A549 (cell line): ENCODE measurements at regions not wholly inside any gene's neighbourhood (a gene's known extent, or its start where the extent isn't known, plus 50 kb on each side); places are given as distances from the start of the nearest gene placed in this dataset.

Source experiments
- ATAC-seq, 2 experiments: fragments of 200-7000 bp in 1 of 2; fragments of >200 bp in 1 of 2; cut with Nextera tagmentation in 1 of 2; cut with Tn5 transposase in 1 of 2; 3 replicates each; pipeline versions ENCODE4 v1.8.0 to v1.9.1; 2018 to 2020; ENCODE audit warnings: mild to moderate bottlenecking in 1 of 2, moderate library complexity in 1 of 2
- CTCF ChIA-PET: fragments of 300-600 bp; sonication (Branson Sonifier 250); formaldehyde crosslinking; extraction: SDS; loops from one replicate; lab custom pipeline; 2021; ENCODE audit warnings: antibody characterized with exemption, inconsistent platforms; lab: Yijun Ruan, JAX
- POLR2A ChIA-PET: fragments of 350-600 bp; formaldehyde crosslinking; extraction: SDS; loops from one replicate; lab custom pipeline; 2021; ENCODE audit warnings: antibody characterized with exemption, inconsistent platforms; lab: Yijun Ruan, JAX
- DNase-seq, 2 experiments: peaks; one replicate each; pipeline versions ENCODE4 v3.0.0 to v3.0.0-alpha.2; 2011 to 2016; ENCODE audit warnings: low read depth in 1 of 2, low spot score in 1 of 2
- FAIRE-seq: peaks from 2 replicates; lab custom pipeline; 2011; peaks lifted over from hg19 to GRCh38; lab: Jason Lieb, UNC
- H3K27ac ChIP-seq, 2 experiments: fragments of >200 bp; sonication (Bioruptor Twin); formaldehyde crosslinking; 3 replicates each; pipeline ENCODE4 v1.5.1; 2016 to 2017
- H3K4me1 ChIP-seq: fragments of >200 bp; sonication (Bioruptor Twin); formaldehyde crosslinking; 3 replicates; pipeline ENCODE4 v1.6.1; 2016
- H3K4me2 ChIP-seq: fragments of >200 bp; sonication (Bioruptor Twin); formaldehyde crosslinking; 3 replicates; pipeline ENCODE4 v1.6.1; 2016
- H3K4me3 ChIP-seq: fragments of >200 bp; sonication (Bioruptor Twin); formaldehyde crosslinking; 3 replicates; pipeline ENCODE4 v1.5.1; 2016
- H3K9me3 ChIP-seq: fragments of >200 bp; sonication (Bioruptor Twin); formaldehyde crosslinking; 3 replicates; pipeline ENCODE4 v1.6.1; 2016
- ATOH8 ChIP-seq: fragments of 250-450 bp; sonication (Bioruptor Pico); IDR thresholded peaks from 2 replicates; pipeline ENCODE4 v1.5.0; 2020; ENCODE audit warnings: low read depth, mild to moderate bottlenecking, moderate library complexity
- BHLHE40 ChIP-seq: IDR thresholded peaks from 2 replicates; pipeline ENCODE4 v1.6.1; 2012; ENCODE audit warnings: low read depth, low read length, inconsistent platforms
- CHD4 ChIP-seq: fragments of 200-600 bp; sonication (generic); IDR thresholded peaks from 2 replicates; pipeline ENCODE4 v1.6.1; 2016; ENCODE audit warnings: antibody characterized with exemption, mild to moderate bottlenecking, borderline replicate concordance
- E2F6 ChIP-seq: IDR thresholded peaks from 2 replicates; pipeline ENCODE4 v1.6.1; 2012; ENCODE audit warnings: low read depth, borderline replicate concordance
- FOSB ChIP-seq: fragments of 250-450 bp; sonication (Bioruptor Pico); IDR thresholded peaks from 2 replicates; pipeline ENCODE4 v1.5.0; 2020; ENCODE audit warnings: mild to moderate bottlenecking, moderate library complexity
- FOSL2 ChIP-seq, 2 experiments: fragments of 450-650 bp in 1 of 2; fragments of >200 bp in 1 of 2; sonication (Bioruptor Twin) in 1 of 2; formaldehyde crosslinking; IDR thresholded peaks; 2 replicates each; pipeline versions ENCODE4 v1.5.0 to v1.6.1; 2016 to 2020; ENCODE audit warnings: mild to moderate bottlenecking in 1 of 2, moderate library complexity in 1 of 2
- KDM1A ChIP-seq: fragments of 200-600 bp; sonication (generic); IDR thresholded peaks from 2 replicates; pipeline ENCODE4 v1.6.1; 2016; ENCODE audit warnings: low read depth, mild to moderate bottlenecking
- MAZ ChIP-seq: fragments of 150-350 bp; IDR thresholded peaks from 2 replicates; pipeline ENCODE4 v1.6.1; 2014; ENCODE audit warnings: antibody characterized with exemption, low read depth, low read length, borderline replicate concordance
- NR3C1 ChIP-seq: fragments of >200 bp; sonication (Bioruptor Twin); formaldehyde crosslinking; IDR thresholded peaks from 3 replicates; pipeline ENCODE4 v1.6.1; 2017
- PBX3 ChIP-seq: IDR thresholded peaks from 2 replicates; pipeline ENCODE4 v1.6.1; 2012
- POLR2A ChIP-seq: IDR thresholded peaks from 2 replicates; pipeline ENCODE4 v1.6.1; 2012; ENCODE audit warnings: mild to moderate bottlenecking, low read length
- POLR2AphosphoS2 ChIP-seq: conservative IDR thresholded peaks from 2 replicates; pipeline ENCODE4 v1.6.1; 2012; ENCODE audit warnings: low read length, improper control_type of control experiment, inconsistent platforms
- RARB ChIP-seq: fragments of 250-450 bp; sonication (Bioruptor Pico); IDR thresholded peaks from 2 replicates; pipeline ENCODE4 v1.8.0; 2021; ENCODE audit warnings: mild to moderate bottlenecking, moderate library complexity
- TFCP2L1 ChIP-seq: fragments of 250-450 bp; sonication (Bioruptor Pico); IDR thresholded peaks from 2 replicates; pipeline ENCODE4 v1.5.0; 2021; ENCODE audit warnings: mild to moderate bottlenecking
- ZSCAN20 ChIP-seq: fragments of 250-450 bp; sonication (Bioruptor Pico); IDR thresholded peaks from 2 replicates; pipeline ENCODE4 v1.8.0; 2022; ENCODE audit warnings: mild to moderate bottlenecking, moderate library complexity
- WGBS: methylation state at CpG from one replicate; pipeline ENCODE4 v1.1.6; 2017; ENCODE audit errors: missing lambda C conversion rate; 5-methylcytosine and 5-hydroxymethylcytosine counted together
- TF ChIP-seq, protein P1 (sequence below): fragments of 150-350 bp; IDR thresholded peaks from 2 replicates; pipeline ENCODE4 v1.6.1; 2014; ENCODE audit warnings: low read depth, mild to moderate bottlenecking, low read length

DNA sequence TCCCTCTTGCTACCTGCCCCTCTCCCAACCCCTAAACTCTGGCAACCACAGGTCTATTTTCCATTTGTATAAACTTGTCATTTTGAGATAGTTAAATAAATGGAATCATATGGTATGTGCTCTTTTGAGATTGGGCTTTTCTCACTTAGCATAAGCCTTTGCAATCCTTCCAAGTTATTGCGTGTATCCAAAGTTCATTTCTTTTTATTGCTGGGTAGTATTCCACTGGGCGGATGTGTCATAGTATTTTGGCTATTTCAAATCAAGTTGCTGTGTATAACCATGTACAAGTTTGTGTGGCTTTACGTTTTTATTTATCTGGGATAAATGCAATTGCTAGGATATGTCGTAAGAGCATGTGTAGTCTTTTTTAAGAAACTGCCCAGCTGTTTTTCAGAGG lies 55.5 kb upstream of the CUL3 start:
- 75% methylated on average over 4 of the region's 4 CpGs for WGBS
- DNase-seq (no peak), ATAC-seq (no peak), FAIRE-seq (no peak)
- ChIA-PET POLR2A (no interaction called here), CTCF (interaction anchor here (1.8 kb wide), 1 partner anchor 10 kb away, joined by 11 read pairs; no protein-coding TSS in a partner anchor)
- no peak overlapping the region for H3K4me2 ChIP-seq
- H3K4me3 ChIP-seq: no peak overlapping the region
- TF ChIP-seq POLR2AphosphoS2: no peak
- no peak for TF ChIP-seq FOSL2 (IDR thresholded peaks at IDR 0.05)
- no peak for TF ChIP-seq FOSL2 (CRISPR knock-in tag; IDR thresholded peaks at IDR 0.05)
- no peak for TF ChIP-seq RARB
- TF ChIP-seq ATOH8 (CRISPR knock-in tag): no peak
- TF ChIP-seq BHLHE40: no peak
- H3K27ac ChIP-seq: no peak overlapping the region
- no peaks in the 10 kb centered on the region for H3K4me1 ChIP-seq
- no peaks in the 10 kb centered on the region for H3K9me3 ChIP-seq

DNA sequence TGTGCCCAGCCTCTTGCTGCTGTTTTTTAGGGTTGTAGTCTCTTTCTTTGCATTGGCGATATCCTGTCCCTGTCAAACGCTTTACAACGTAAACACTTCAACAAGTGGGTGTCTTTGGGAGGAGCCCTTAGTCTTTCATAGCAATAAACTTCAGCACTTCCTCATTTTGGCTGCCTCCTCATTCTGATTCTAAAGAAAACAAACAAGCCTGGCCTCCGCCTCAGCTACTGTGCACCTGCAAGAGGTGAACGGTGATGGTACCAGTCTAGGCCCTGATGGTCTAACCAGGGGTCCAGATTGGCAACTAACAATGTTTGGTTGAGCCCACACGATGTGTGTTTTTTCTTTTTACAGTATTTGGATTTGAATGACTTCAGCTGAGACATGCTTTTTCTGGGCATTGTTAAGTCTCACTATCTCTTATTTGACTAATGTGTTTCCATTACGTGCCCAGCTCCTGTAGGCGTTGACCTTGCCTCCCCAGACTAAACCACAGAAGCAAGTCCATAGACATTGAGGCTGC lies 53.2 kb upstream of the CUL3 start:
- ChIA-PET CTCF (no interaction called here), POLR2A (no interaction called here)
- ATAC-seq (no peak), FAIRE-seq (no peak), DNase-seq (no peak)
- no peak overlapping the region for H3K27ac ChIP-seq
- no peak overlapping the region for H3K4me3 ChIP-seq
- TF ChIP-seq FOSB (CRISPR knock-in tag) (no peak), MAZ (no peak), FOSL2 (IDR thresholded peaks at IDR 0.05) (no peak), FOSL2 (CRISPR knock-in tag; IDR thresholded peaks at IDR 0.05) (no peak), BHLHE40 (no peak), TFCP2L1 (CRISPR knock-in tag) (no peak), PBX3 (no peak), E2F6 (no peak), NR3C1 (no peak), RARB (no peak), CHD4 (no peak), POLR2A (no peak), ZSCAN20 (CRISPR knock-in tag) (no peak), KDM1A (no peak)
- TF ChIP-seq, protein P1, sequence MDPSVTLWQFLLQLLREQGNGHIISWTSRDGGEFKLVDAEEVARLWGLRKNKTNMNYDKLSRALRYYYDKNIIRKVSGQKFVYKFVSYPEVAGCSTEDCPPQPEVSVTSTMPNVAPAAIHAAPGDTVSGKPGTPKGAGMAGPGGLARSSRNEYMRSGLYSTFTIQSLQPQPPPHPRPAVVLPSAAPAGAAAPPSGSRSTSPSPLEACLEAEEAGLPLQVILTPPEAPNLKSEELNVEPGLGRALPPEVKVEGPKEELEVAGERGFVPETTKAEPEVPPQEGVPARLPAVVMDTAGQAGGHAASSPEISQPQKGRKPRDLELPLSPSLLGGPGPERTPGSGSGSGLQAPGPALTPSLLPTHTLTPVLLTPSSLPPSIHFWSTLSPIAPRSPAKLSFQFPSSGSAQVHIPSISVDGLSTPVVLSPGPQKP: no peak
- WGBS: 67% methylated on average over 8 of the region's 8 CpGs
- H3K4me1 ChIP-seq: no peaks in the 10 kb centered on the region
- no peaks in the 10 kb centered on the region for H3K9me3 ChIP-seq
- H3K4me2 ChIP-seq: no peak overlapping the region
